WTC11 (cell line): ENCODE measurements at regions not wholly inside any gene's neighbourhood (a gene's known extent, or its start where the extent isn't known, plus 50 kb on each side); places are given as distances from the start of the nearest gene placed in this dataset.

Experiments
- ATF1 ChIP-seq: sonication (generic); formaldehyde crosslinking; IDR thresholded peaks from 2 replicates; pipeline ENCODE4 v1.8.1; 2023; ENCODE audit warnings: mild to moderate bottlenecking, moderate library complexity, missing genetic modification reagents
- FOXJ3 ChIP-seq: sonication (generic); formaldehyde crosslinking; IDR thresholded peaks from 2 replicates; pipeline ENCODE4 v1.9.0; 2021; ENCODE audit warnings: missing genetic modification reagents, mild to moderate bottlenecking, borderline replicate concordance
- NFE2L1 ChIP-seq: sonication (generic); formaldehyde crosslinking; IDR thresholded peaks from 2 replicates; pipeline ENCODE4 v1.8.1; 2023; ENCODE audit warnings: missing genetic modification reagents
- TEAD1 ChIP-seq: sonication (generic); formaldehyde crosslinking; IDR thresholded peaks from 2 replicates; pipeline ENCODE4 v1.8.0; 2022; ENCODE audit warnings: mild to moderate bottlenecking, missing genetic modification reagents
- ZBTB21 ChIP-seq: sonication (generic); formaldehyde crosslinking; IDR thresholded peaks from 2 replicates; pipeline ENCODE4 v1.8.1; 2023; ENCODE audit warnings: mild to moderate bottlenecking, missing genetic modification reagents, borderline replicate concordance
- TF ChIP-seq, protein P1 (sequence below): fragments of 200-600 bp; IDR thresholded peaks from 2 replicates; pipeline ENCODE4 v1.8.0; 2022; ENCODE audit warnings: antibody characterized with exemption
- TF ChIP-seq, protein P2 (sequence below): sonication (generic); formaldehyde crosslinking; conservative IDR thresholded peaks from 2 replicates; pipeline ENCODE4 v1.8.1; 2023; ENCODE audit warnings: mild to moderate bottlenecking, low read depth, missing genetic modification reagents, moderate library complexity
- TF ChIP-seq, protein P3 (sequence below): sonication (generic); formaldehyde crosslinking; conservative IDR thresholded peaks from 2 replicates; pipeline ENCODE4 v1.8.1; 2022; ENCODE audit warnings: mild to moderate bottlenecking, missing genetic modification reagents

DNA sequence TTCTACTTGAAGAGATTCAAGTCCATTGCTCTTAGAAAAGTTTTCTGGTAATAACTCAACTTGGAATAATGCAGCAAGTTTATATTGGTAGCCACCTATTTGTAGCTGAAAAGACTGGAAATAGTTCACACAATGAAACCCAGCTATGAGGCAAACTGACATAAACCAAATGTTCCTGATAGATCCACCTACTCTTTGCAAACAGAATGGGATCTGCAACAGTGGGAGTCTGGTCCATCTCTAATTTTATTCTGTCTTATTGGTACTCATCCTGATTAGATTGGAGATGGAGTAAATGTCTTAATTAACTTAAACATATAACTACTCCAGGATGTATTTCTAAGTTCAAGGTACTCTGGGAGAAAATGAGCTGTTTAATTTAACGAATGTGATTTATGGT lies 438.0 kb downstream of the OLFM4 start:
- TF ChIP-seq TEAD1 (no peak), NFE2L1 (CRISPR knock-in tag) (no peak), ZBTB21 (CRISPR knock-in tag) (no peak), FOXJ3 (no peak), ATF1 (CRISPR knock-in tag) (no peak)
- TF ChIP-seq, protein P1, sequence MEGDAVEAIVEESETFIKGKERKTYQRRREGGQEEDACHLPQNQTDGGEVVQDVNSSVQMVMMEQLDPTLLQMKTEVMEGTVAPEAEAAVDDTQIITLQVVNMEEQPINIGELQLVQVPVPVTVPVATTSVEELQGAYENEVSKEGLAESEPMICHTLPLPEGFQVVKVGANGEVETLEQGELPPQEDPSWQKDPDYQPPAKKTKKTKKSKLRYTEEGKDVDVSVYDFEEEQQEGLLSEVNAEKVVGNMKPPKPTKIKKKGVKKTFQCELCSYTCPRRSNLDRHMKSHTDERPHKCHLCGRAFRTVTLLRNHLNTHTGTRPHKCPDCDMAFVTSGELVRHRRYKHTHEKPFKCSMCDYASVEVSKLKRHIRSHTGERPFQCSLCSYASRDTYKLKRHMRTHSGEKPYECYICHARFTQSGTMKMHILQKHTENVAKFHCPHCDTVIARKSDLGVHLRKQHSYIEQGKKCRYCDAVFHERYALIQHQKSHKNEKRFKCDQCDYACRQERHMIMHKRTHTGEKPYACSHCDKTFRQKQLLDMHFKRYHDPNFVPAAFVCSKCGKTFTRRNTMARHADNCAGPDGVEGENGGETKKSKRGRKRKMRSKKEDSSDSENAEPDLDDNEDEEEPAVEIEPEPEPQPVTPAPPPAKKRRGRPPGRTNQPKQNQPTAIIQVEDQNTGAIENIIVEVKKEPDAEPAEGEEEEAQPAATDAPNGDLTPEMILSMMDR: no peak
- TF ChIP-seq, protein P2, sequence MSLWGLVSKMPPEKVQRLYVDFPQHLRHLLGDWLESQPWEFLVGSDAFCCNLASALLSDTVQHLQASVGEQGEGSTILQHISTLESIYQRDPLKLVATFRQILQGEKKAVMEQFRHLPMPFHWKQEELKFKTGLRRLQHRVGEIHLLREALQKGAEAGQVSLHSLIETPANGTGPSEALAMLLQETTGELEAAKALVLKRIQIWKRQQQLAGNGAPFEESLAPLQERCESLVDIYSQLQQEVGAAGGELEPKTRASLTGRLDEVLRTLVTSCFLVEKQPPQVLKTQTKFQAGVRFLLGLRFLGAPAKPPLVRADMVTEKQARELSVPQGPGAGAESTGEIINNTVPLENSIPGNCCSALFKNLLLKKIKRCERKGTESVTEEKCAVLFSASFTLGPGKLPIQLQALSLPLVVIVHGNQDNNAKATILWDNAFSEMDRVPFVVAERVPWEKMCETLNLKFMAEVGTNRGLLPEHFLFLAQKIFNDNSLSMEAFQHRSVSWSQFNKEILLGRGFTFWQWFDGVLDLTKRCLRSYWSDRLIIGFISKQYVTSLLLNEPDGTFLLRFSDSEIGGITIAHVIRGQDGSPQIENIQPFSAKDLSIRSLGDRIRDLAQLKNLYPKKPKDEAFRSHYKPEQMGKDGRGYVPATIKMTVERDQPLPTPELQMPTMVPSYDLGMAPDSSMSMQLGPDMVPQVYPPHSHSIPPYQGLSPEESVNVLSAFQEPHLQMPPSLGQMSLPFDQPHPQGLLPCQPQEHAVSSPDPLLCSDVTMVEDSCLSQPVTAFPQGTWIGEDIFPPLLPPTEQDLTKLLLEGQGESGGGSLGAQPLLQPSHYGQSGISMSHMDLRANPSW: no peak
- TF ChIP-seq, protein P3, sequence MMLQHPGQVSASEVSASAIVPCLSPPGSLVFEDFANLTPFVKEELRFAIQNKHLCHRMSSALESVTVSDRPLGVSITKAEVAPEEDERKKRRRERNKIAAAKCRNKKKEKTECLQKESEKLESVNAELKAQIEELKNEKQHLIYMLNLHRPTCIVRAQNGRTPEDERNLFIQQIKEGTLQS: no peak
